ENCODE measurements at regions not wholly inside any gene's neighbourhood (a gene's known extent, or its start where the extent isn't known, plus 50 kb on each side); places are given as distances from the start of the nearest gene placed in this dataset.

DNA sequence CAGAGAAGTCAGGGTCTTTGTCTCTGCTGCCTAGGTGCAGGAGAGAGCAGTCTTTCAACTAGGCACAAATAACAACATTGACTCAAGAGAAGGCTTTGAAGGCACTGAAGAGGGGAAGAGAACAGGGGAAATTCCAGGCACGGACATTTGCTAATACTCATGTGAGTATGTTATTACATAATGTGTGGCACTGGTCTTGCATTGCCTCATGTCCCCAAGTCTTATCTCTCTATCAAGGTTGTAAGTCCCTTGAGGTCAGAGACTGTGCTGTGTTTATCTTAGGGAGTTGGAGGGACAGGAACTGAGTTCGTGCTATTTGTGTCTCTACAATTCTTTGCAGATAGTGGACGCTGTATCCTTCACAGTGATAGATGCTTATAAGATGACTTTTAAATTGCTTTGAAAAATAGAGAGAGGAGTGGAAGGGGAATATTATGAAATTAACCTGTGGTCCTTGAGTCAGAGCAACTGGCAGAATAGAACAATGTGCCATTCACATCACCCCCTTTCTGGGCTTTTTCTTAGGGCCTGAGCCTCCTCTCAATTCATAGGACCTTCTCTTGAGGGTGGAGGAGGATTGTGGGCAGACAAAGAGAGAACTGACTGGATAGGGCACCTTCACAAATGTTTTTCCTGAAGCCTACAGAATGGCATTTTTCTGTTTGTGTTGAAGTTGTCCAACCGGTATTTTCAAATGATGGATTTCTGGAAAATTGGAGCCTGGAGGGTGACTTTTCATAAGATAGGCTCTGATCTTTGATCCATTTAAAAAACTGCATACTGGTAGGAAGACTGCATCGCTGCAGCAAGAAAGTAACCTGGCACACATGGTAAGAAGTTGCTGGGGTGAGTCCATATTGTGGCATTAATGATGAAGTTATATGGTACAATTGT lies 96.6 kb upstream of the CXCR4 start:
- TF ChIP-seq, protein P1, sequence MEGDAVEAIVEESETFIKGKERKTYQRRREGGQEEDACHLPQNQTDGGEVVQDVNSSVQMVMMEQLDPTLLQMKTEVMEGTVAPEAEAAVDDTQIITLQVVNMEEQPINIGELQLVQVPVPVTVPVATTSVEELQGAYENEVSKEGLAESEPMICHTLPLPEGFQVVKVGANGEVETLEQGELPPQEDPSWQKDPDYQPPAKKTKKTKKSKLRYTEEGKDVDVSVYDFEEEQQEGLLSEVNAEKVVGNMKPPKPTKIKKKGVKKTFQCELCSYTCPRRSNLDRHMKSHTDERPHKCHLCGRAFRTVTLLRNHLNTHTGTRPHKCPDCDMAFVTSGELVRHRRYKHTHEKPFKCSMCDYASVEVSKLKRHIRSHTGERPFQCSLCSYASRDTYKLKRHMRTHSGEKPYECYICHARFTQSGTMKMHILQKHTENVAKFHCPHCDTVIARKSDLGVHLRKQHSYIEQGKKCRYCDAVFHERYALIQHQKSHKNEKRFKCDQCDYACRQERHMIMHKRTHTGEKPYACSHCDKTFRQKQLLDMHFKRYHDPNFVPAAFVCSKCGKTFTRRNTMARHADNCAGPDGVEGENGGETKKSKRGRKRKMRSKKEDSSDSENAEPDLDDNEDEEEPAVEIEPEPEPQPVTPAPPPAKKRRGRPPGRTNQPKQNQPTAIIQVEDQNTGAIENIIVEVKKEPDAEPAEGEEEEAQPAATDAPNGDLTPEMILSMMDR (conservative IDR thresholded peaks at IDR 0.05; ENCODE audit: low read depth, low read length), result no peak
- DNase-seq (ENCODE audit: low read depth), result no peak
- H3K4me3 ChIP-seq (ENCODE audit: low read depth, low read length), result no peak overlapping the region

DNA sequence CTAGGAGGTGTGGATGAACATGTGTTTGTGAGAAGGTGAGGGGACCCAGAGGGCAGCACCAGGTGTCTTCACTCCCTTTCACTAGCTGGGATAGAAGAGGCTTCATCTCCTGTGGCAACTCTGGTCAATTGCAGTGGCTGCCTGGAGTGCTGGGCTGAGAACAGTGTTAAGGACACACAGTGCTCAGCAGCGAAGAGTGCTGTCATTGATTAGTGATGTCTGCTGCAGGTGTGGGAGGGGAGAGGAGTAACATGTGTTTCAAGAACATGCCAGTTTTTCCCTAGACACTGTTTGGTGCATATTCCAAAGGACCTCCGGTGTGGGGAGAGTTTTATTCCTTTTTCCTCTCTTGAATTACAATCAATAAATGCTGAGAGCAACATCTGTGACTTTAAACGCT lies 95.9 kb upstream of the CXCR4 start:
- H3K4me3 ChIP-seq (ENCODE audit: low read depth, low read length), result no peak overlapping the region
- TF ChIP-seq, protein P1 (conservative IDR thresholded peaks at IDR 0.05; ENCODE audit: low read depth, low read length), result no peak
- no peak for DNase-seq (ENCODE audit: low read depth)

DNA sequence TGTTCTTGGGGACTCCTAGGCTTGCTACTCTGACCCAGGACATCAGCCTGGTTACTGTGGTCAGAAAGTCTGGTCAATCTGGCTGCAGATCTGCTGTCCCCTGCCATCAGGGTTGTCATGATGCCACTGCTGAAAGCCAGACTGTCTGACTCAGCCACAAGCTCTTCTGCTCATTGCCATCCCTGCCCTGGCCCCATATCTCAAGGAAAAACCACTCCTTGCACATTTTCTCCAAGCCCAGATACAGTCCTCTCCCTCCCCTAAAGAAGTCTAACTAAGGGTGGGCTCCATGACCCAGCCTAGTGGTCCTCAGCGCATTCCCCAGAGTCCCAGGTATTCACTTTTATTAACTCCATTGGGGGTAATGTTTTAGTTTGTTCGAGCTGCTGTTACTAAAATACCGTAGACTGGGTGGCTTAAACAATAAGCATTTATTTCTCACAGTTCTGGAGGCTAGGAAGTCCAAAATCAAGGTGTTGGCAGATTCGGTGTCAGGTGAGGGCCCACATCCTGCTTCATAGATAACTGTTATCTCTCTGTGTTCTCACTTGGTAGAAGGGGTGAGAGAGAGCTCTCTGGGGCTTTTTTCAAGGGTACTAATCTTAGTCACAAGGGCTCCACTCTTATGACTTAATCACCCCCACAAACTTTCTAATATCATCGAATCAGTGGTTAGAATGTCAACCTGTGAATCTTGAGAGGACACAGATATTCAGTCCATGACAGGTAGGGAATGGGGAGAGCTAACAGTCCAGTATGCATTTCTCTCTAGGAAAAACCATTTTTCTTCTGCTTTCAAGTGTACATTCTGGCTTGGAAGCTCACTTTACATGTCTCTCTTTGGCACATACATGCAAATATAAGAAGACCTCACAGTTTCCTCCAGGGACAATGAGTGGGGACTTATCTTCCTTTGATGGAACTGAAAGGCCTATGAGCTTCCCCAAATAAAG lies 94.8 kb upstream of the CXCR4 start:
- no peak overlapping the region for H3K4me3 ChIP-seq (ENCODE audit: low read depth, low read length)
- TF ChIP-seq, protein P1 (conservative IDR thresholded peaks at IDR 0.05; ENCODE audit: low read depth, low read length), result no peak
- no peak for DNase-seq (ENCODE audit: low read depth)

DNA sequence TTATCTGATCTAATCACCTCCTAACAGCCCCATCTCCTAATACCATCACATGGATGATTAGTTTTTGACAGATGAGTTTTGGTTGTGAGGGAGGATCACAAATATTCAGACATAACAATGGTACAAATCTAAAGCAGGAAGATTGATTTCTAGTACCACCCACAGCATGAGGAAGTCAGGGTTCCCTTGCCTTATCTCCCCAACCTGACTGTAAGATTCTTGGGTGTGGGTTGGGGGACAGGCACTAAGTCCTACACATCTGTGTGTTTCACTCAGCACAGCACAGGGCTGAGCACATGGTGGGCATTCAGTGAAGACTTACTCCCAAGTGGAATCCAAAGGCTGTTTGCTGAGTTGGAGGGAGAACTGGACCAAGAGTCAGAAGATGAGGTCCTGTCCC lies 93.8 kb upstream of the CXCR4 start:
- no peak overlapping the region for H3K4me3 ChIP-seq (ENCODE audit: low read depth, low read length)
- no peak for DNase-seq (ENCODE audit: low read depth)

DNA sequence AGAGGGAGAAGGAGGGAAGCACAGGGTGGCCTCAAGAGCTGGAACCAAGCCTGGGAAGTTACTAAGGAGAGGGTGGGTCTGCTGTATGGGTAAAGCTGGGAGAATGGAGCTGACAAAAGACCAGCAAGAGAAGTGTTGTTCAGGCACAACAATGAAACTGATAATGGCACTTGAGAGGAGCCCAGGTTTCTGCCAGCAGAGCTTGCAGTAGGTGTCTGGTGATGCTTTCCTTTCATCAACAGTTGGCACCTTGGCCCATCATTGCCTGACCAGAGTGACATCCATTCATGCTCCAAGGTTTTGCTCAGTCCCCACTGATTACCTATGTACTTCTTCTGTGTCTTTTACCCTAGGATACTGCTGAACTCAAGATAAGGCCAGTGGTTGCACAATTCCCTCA lies 92.9 kb upstream of the CXCR4 start:
- TF ChIP-seq, protein P1 (conservative IDR thresholded peaks at IDR 0.05; ENCODE audit: low read depth, low read length), result no peak
- no peak overlapping the region for H3K4me3 ChIP-seq (ENCODE audit: low read depth, low read length)
- no peak for DNase-seq (ENCODE audit: low read depth)

More for the DNA sequence above, 93.8 kb upstream of the CXCR4 start:
- TF ChIP-seq, protein P1 (conservative IDR thresholded peaks at IDR 0.05; ENCODE audit: low read depth, low read length), result no peak

DNA sequence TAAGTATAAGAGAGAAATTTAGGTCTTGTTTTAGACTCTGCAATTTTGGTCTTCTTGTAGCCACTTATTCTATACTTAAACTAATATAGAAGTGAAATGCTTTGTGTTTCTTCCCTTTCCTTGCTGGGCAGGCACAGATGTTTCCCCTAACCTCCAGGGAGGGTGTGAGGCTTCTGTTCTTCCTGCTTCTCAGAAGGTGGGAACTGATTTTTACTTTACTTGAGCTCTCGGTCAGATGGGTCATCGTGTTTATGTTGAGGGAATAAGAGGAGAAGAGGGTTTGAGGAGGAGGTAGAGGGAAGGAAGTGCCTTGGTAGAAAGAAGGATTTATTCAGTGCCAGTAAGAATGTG lies 92.5 kb upstream of the CXCR4 start:
- no peak overlapping the region for H3K4me3 ChIP-seq (ENCODE audit: low read depth, low read length)

More for the DNA sequence above, 92.5 kb upstream of the CXCR4 start:
- TF ChIP-seq, protein P1 (conservative IDR thresholded peaks at IDR 0.05; ENCODE audit: low read depth, low read length), result no peak
- no peak for DNase-seq (ENCODE audit: low read depth)
